ENCODE measurements at regions not wholly inside any gene's neighbourhood (a gene's known extent, or its start where the extent isn't known, plus 50 kb on each side); places are given as distances from the start of the nearest gene placed in this dataset.

GRCh38 chr11:45399166-45399565 lies 113.0 kb upstream of the SYT13 start:
- TF ChIP-seq YY1 (IDR thresholded peaks at IDR 0.05; ENCODE audit: low read depth) (no peak), CTCF (IDR thresholded peaks at IDR 0.05) (no peak), USF1 (IDR thresholded peaks at IDR 0.05; ENCODE audit: borderline replicate concordance, low read depth) (no peak), POLR2AphosphoS5 (IDR thresholded peaks at IDR 0.05; ENCODE audit: low read depth, low read length) (no peak), EZH2phosphoT487 (IDR thresholded peaks at IDR 0.05; ENCODE audit: borderline replicate concordance, low read depth) (no peak), RXRA (IDR thresholded peaks at IDR 0.05; ENCODE audit: borderline replicate concordance, low read depth) (no peak), USF2 (IDR thresholded peaks at IDR 0.05; ENCODE audit: borderline replicate concordance, low read depth, low read length) (no peak), TEAD4 (IDR thresholded peaks at IDR 0.05; ENCODE audit: borderline replicate concordance, insufficient read depth) (no peak), TAF1 (IDR thresholded peaks at IDR 0.05; ENCODE audit: borderline replicate concordance, low read depth, low read length) (no peak), REST (IDR thresholded peaks at IDR 0.05; ENCODE audit: low read depth, low read length) (no peak), EP300 (IDR thresholded peaks at IDR 0.05; ENCODE audit: borderline replicate concordance in 1 of 2, low read depth in 1 of 2, low read length in 1 of 2) (no peak)
